ENCODE measurements at regions not wholly inside any gene's neighbourhood (a gene's known extent, or its start where the extent isn't known, plus 50 kb on each side); places are given as distances from the start of the nearest gene placed in this dataset.

- Histone ChIP-seq H3K27ac (no peak overlapping the region), H3K4me3 (no peak overlapping the region), H3K4me1 (replicated peaks in 1 of 2) (no peaks in the 10 kb centered on the region)
- in situ Hi-C loops (cut with MboI; ENCODE audit: low pct_unique_long_range_greater_than_20kb in 2 of 9, low sequenced_read_pairs in 9 of 9, unreplicated experiment in 9 of 9): loop anchor here in 3 of 9 experiments (25.0 kb wide), 4 partner anchors 177 to 1777 kb away; no protein-coding TSS in a partner anchor
- WGBS, 10 experiments: 7 to 100% (median 88%) methylated on average over 1 to 2 of the region's 2 CpGs; no CpG with 5 or more reads in 2 of the 10 experiments
- no peak for ATAC-seq (replicated peaks in 6 of 8)
Measured at GRCh38 chr3:20334842-20335241, 148.8 kb upstream of the SGO1 start.

GRCh38 chr3:20327889-20328288 is 141.9 kb upstream of the SGO1 start:
- Histone ChIP-seq H3K4me3 (no peak overlapping the region), H3K4me1 (replicated peaks in 1 of 2) (no peaks in the 10 kb centered on the region), H3K27ac (no peak overlapping the region)
- 67 to 100% (median 90%) methylated on average over 1 of the region's 1 CpG; no CpG with 5 or more reads in 4 of the 10 experiments for WGBS, 10 experiments
- in situ Hi-C loops (cut with MboI; ENCODE audit: low pct_unique_long_range_greater_than_20kb in 2 of 9, low sequenced_read_pairs in 9 of 9, unreplicated experiment in 9 of 9): loop anchor here in 3 of 9 experiments (25.0 kb wide), 4 partner anchors 184 to 1784 kb away; no protein-coding TSS in a partner anchor
- ATAC-seq (replicated peaks in 6 of 8): no peak

GRCh38 chr3:20326541-20326940 is 140.5 kb upstream of the SGO1 start:
- no peak overlapping the region for H3K4me3 ChIP-seq
- H3K4me1 ChIP-seq (replicated peaks in 1 of 2): no peaks in the 10 kb centered on the region
- 40 to 100% (median 90%) methylated on average over 1 of the region's 1 CpG; no CpG with 5 or more reads in 2 of the 10 experiments for WGBS, 10 experiments
- no peak overlapping the region for H3K27ac ChIP-seq
- in situ Hi-C loops (cut with MboI; ENCODE audit: low pct_unique_long_range_greater_than_20kb in 2 of 9, low sequenced_read_pairs in 9 of 9, unreplicated experiment in 9 of 9): loop anchor here in 3 of 9 experiments (25.0 kb wide), 4 partner anchors 186 to 1786 kb away; no protein-coding TSS in a partner anchor
- peak in 2 of 8 experiments; percentile 59 to 70 for ATAC-seq (replicated peaks in 6 of 8)

GRCh38 chr3:20325563-20325962 is 139.6 kb upstream of the SGO1 start:
- in situ Hi-C loops (cut with MboI; ENCODE audit: low pct_unique_long_range_greater_than_20kb in 2 of 9, low sequenced_read_pairs in 9 of 9, unreplicated experiment in 9 of 9): loop anchor here in 3 of 9 experiments (25.0 kb wide), 4 partner anchors 187 to 1787 kb away; no protein-coding TSS in a partner anchor
- Histone ChIP-seq H3K4me3 (no peak overlapping the region), H3K4me1 (replicated peaks in 1 of 2) (no peaks in the 10 kb centered on the region), H3K27ac (no peak overlapping the region)
- 0 to 100% (median 77%) methylated on average over 1 of the region's 1 CpG; no CpG with 5 or more reads in 5 of the 10 experiments for WGBS, 10 experiments
- ATAC-seq (replicated peaks in 6 of 8): no peak

GRCh38 chr3:20324664-20325478 is 138.9 kb upstream of the SGO1 start:
- H3K4me1 ChIP-seq (replicated peaks in 1 of 2): no peaks in the 10 kb centered on the region
- no peak for ATAC-seq (replicated peaks in 6 of 8)
- H3K27ac ChIP-seq: no peak overlapping the region
- in situ Hi-C loops (cut with MboI; ENCODE audit: low pct_unique_long_range_greater_than_20kb in 2 of 9, low sequenced_read_pairs in 9 of 9, unreplicated experiment in 9 of 9): loop anchor here in 3 of 9 experiments (25.0 kb wide), 4 partner anchors 187 to 1787 kb away; no protein-coding TSS in a partner anchor
- H3K4me3 ChIP-seq: no peak overlapping the region
- 20 to 100% (median 71%) methylated on average over 1 of the region's 1 CpG; no CpG with 5 or more reads in 1 of the 10 experiments for WGBS, 10 experiments

- WGBS, 10 experiments: 33 to 95% (median 79%) methylated on average over 1 to 7 of the region's 8 CpGs; no CpG with 5 or more reads in 2 of the 10 experiments
- no peak for ATAC-seq (replicated peaks in 6 of 8)
- Histone ChIP-seq H3K4me1 (replicated peaks in 1 of 2) (peaks cover 0 to 4% of the 10 kb centered on the region in 2 donors), H3K27ac (no peak overlapping the region), H3K4me3 (no peak overlapping the region)
- in situ Hi-C loops (cut with MboI; ENCODE audit: low pct_unique_long_range_greater_than_20kb in 2 of 9, low sequenced_read_pairs in 9 of 9, unreplicated experiment in 9 of 9): no loop called here
Measured at GRCh38 chr3:20323307-20323927, 137.4 kb upstream of the SGO1 start.

GRCh38 chr3:20322085-20322484 is 136.1 kb upstream of the SGO1 start:
- Histone ChIP-seq H3K27ac (no peak overlapping the region), H3K4me3 (no peak overlapping the region), H3K4me1 (replicated peaks in 1 of 2) (peaks cover 0 to 4% of the 10 kb centered on the region in 2 donors)
- in situ Hi-C loops (cut with MboI; ENCODE audit: low pct_unique_long_range_greater_than_20kb in 2 of 9, low sequenced_read_pairs in 9 of 9, unreplicated experiment in 9 of 9): no loop called here
- 20 to 100% (median 92%) methylated on average over 1 of the region's 1 CpG; no CpG with 5 or more reads in 1 of the 10 experiments for WGBS, 10 experiments
- no peak for ATAC-seq (replicated peaks in 6 of 8)

- 41 to 100% (median 81%) methylated on average over 1 to 7 of the region's 8 CpGs; no CpG with 5 or more reads in 2 of the 10 experiments for WGBS, 10 experiments
- Histone ChIP-seq H3K4me3 (no peak overlapping the region), H3K27ac (no peak overlapping the region), H3K4me1 (replicated peaks in 1 of 2) (peaks cover 0 to 4% of the 10 kb centered on the region in 2 donors)
- no peak for ATAC-seq (replicated peaks in 6 of 8)
- in situ Hi-C loops (cut with MboI; ENCODE audit: low pct_unique_long_range_greater_than_20kb in 2 of 9, low sequenced_read_pairs in 9 of 9, unreplicated experiment in 9 of 9): no loop called here
Measured at GRCh38 chr3:20321391-20322047, 135.5 kb upstream of the SGO1 start.

GRCh38 chr3:20320489-20320888 is 134.5 kb upstream of the SGO1 start:
- ATAC-seq (replicated peaks in 6 of 8): no peak
- Histone ChIP-seq H3K4me3 (no peak overlapping the region), H3K4me1 (replicated peaks in 1 of 2) (peaks cover 0 to 4% of the 10 kb centered on the region in 2 donors), H3K27ac (no peak overlapping the region)
- 6 to 100% (median 86%) methylated on average over 1 to 3 of the region's 3 CpGs for WGBS, 10 experiments
- in situ Hi-C loops (cut with MboI; ENCODE audit: low pct_unique_long_range_greater_than_20kb in 2 of 9, low sequenced_read_pairs in 9 of 9, unreplicated experiment in 9 of 9): no loop called here

- no peak overlapping the region for H3K27ac ChIP-seq
- ATAC-seq (replicated peaks in 6 of 8): no peak
- in situ Hi-C loops (cut with MboI; ENCODE audit: low pct_unique_long_range_greater_than_20kb in 2 of 9, low sequenced_read_pairs in 9 of 9, unreplicated experiment in 9 of 9): no loop called here
- H3K4me1 ChIP-seq (replicated peaks in 1 of 2): peaks cover 0 to 4% of the 10 kb centered on the region in 2 donors
- H3K4me3 ChIP-seq: no peak overlapping the region
Measured at GRCh38 chr3:20319551-20319950, 133.5 kb upstream of the SGO1 start.

GRCh38 chr3:20317616-20318015 is 131.6 kb upstream of the SGO1 start:
- in situ Hi-C loops (cut with MboI; ENCODE audit: low pct_unique_long_range_greater_than_20kb in 2 of 9, low sequenced_read_pairs in 9 of 9, unreplicated experiment in 9 of 9): no loop called here
- 7 to 84% (median 79%) methylated on average over 1 to 3 of the region's 3 CpGs; no CpG with 5 or more reads in 3 of the 10 experiments for WGBS, 10 experiments
- no peak overlapping the region for H3K27ac ChIP-seq
- peaks cover 0 to 4% of the 10 kb centered on the region in 2 donors for H3K4me1 ChIP-seq (replicated peaks in 1 of 2)
- ATAC-seq (replicated peaks in 6 of 8): no peak
- no peak overlapping the region for H3K4me3 ChIP-seq

- in situ Hi-C loops (cut with MboI; ENCODE audit: low pct_unique_long_range_greater_than_20kb in 2 of 9, low sequenced_read_pairs in 9 of 9, unreplicated experiment in 9 of 9): no loop called here
- no peak overlapping the region for H3K4me3 ChIP-seq
- peaks cover 0 to 4% of the 10 kb centered on the region in 2 donors for H3K4me1 ChIP-seq (replicated peaks in 1 of 2)
- WGBS, 10 experiments: 0% methylated on average over 1 of the region's 1 CpG; no CpG with 5 or more reads in 7 of the 10 experiments
- H3K27ac ChIP-seq: no peak overlapping the region
- no peak for ATAC-seq (replicated peaks in 6 of 8)
Measured at GRCh38 chr3:20316238-20316637, 130.2 kb upstream of the SGO1 start.

GRCh38 chr3:20310629-20311028 is 124.6 kb upstream of the SGO1 start:
- in situ Hi-C loops (cut with MboI; ENCODE audit: low pct_unique_long_range_greater_than_20kb in 2 of 9, low sequenced_read_pairs in 9 of 9, unreplicated experiment in 9 of 9): no loop called here
- Histone ChIP-seq H3K4me3 (no peak overlapping the region), H3K27ac (no peak overlapping the region), H3K4me1 (replicated peaks in 1 of 2) (no peaks in the 10 kb centered on the region)
- no peak for ATAC-seq (replicated peaks in 6 of 8)
- 7 to 100% (median 83%) methylated on average over 1 to 3 of the region's 3 CpGs; no CpG with 5 or more reads in 2 of the 10 experiments for WGBS, 10 experiments

All from motor neuron (in vitro differentiated cells).